ENCODE measurements at regions not wholly inside any gene's neighbourhood (a gene's known extent, or its start where the extent isn't known, plus 50 kb on each side); places are given as distances from the start of the nearest gene placed in this dataset.

GRCh38 chr14:89575386-89576061, 158.5 kb upstream of the FOXN3 start:
- H3K9ac ChIP-seq (ENCODE audit: insufficient read depth in 1 of 2, low read depth in 2 of 2, low read length in 2 of 2): no peak overlapping the region
- no peaks in the 10 kb centered on the region for H3K4me1 ChIP-seq (replicated peaks in 1 of 2; ENCODE audit: control insufficient read depth in 2 of 2, insufficient read depth in 2 of 2, low read length in 2 of 2)
- WGBS (ENCODE audit: insufficient coverage, low coverage, missing lambda C conversion rate): 1% methylated on average over 16 of the region's 17 CpGs
- no peak overlapping the region for H2AFZ ChIP-seq (ENCODE audit: low read depth, low read length)
- TF ChIP-seq PTBP1 (IDR thresholded peaks at IDR 0.05; ENCODE audit: low read depth, low read length): no peak
- no peak for TF ChIP-seq RNF219 (CRISPR knock-in tag; IDR thresholded peaks at IDR 0.05)
- no peak for TF ChIP-seq ZNF57 (CRISPR knock-in tag; IDR thresholded peaks at IDR 0.05)
- TF ChIP-seq NFIX (CRISPR knock-in tag; IDR thresholded peaks at IDR 0.05; ENCODE audit: low read depth): no peak
- TF ChIP-seq ZBTB8A (IDR thresholded peaks at IDR 0.05; ENCODE audit: partially characterized antibody): no peak
- TF ChIP-seq SOX6 (IDR thresholded peaks at IDR 0.05): no peak
- TF ChIP-seq RBM17 (IDR thresholded peaks at IDR 0.05; ENCODE audit: borderline replicate concordance, low read depth, low read length): no peak
- TF ChIP-seq ZNF668 (CRISPR knock-in tag; IDR thresholded peaks at IDR 0.05): no peak
- TF ChIP-seq ZNF445 (CRISPR knock-in tag; IDR thresholded peaks at IDR 0.05; ENCODE audit: low read depth): no peak
- TF ChIP-seq CBFB (CRISPR knock-in tag; IDR thresholded peaks at IDR 0.05): no peak
- no peak for TF ChIP-seq RFX7 (CRISPR knock-in tag; IDR thresholded peaks at IDR 0.05)
- TF ChIP-seq MAFK (IDR thresholded peaks at IDR 0.05; ENCODE audit: low read length): no peak
- TF ChIP-seq ZNF184 (CRISPR knock-in tag; IDR thresholded peaks at IDR 0.05): no peak
- H4K20me1 ChIP-seq (replicated peaks; ENCODE audit: control insufficient read depth, insufficient read depth, low read length): no peaks in the 10 kb centered on the region
- no peak overlapping the region for H3K27ac ChIP-seq (ENCODE audit: extremely low read depth, low read depth, low read length)
- ATAC-seq (no peak), DNase-seq (ENCODE audit: extremely low read depth in 1 of 4, low spot score in 3 of 4) (no peak), FAIRE-seq (no peak)
- POLR2A ChIA-PET: interaction anchor here (0.6 kb wide), 1 partner anchor 54 kb away, joined by 3 read pairs; no protein-coding TSS in a partner anchor
- H3K9me3 ChIP-seq (replicated peaks; ENCODE audit: control insufficient read depth, insufficient read depth, low read depth, low read length): no peaks in the 10 kb centered on the region
- H3K36me3 ChIP-seq (ENCODE audit: control insufficient read depth, insufficient read depth, low read length): no peaks in the 10 kb centered on the region
- H3K9me1 ChIP-seq (ENCODE audit: control insufficient read depth, insufficient read depth, low read length): no peaks in the 10 kb centered on the region
- no peaks in the 10 kb centered on the region for H3K79me2 ChIP-seq (ENCODE audit: control insufficient read depth, insufficient read depth, low read length)
- intact Hi-C loops (cut with micrococcal nuclease) (no loop called here), in situ Hi-C loops (cut with MboI) (no loop called here)
- no peak overlapping the region for H3K4me2 ChIP-seq (ENCODE audit: insufficient read depth, low read length)
- H3K27me3 ChIP-seq (ENCODE audit: control insufficient read depth in 2 of 2, insufficient read depth in 2 of 2, low read length in 2 of 2): no peaks in the 10 kb centered on the region
- H3K4me3 ChIP-seq: no peak overlapping the region
- no TSS peak for BruUV-seq (replicated peaks)
- CTCF ChIA-PET (ENCODE audit: low intra/inter-chr PET ratio): no interaction called here
